B cell (primary cell): ENCODE measurements at regions not wholly inside any gene's neighbourhood (a gene's known extent, or its start where the extent isn't known, plus 50 kb on each side); places are given as distances from the start of the nearest gene placed in this dataset.

ENCODE experiments used
- ATAC-seq: fragments of 200-7000 bp; cut with Tn5 transposase; one replicate; pipeline ENCODE4 v1.10.0; 2021; ENCODE audit warnings: low read depth, mild to moderate bottlenecking, moderate number of reproducible peaks, moderate library complexity
- CTCF ChIA-PET: fragments of 350-600 bp; sonication (Branson Sonifier 250); formaldehyde crosslinking; loops from one replicate; lab custom pipeline; 2021; ENCODE audit warnings: antibody characterized with exemption, inconsistent platforms; lab: Charles Lee
- POLR2A ChIA-PET: fragments of 350-600 bp; sonication (Branson Sonifier 250); formaldehyde crosslinking; loops from one replicate; lab custom pipeline; 2021; ENCODE audit warnings: antibody characterized with exemption; lab: Charles Lee
- DNase-seq: peaks from one replicate; pipeline ENCODE4 v3.0.0; 2013
- H2AFZ ChIP-seq: 2 replicates; pipeline ENCODE4 v1.6.1; 2012; ENCODE audit warnings: mild to moderate bottlenecking, low read depth, low read length; ENCODE audit not compliant: insufficient read depth, poor library complexity, severe bottlenecking
- H3K27ac ChIP-seq, 2 donors: 1 replicate in 1 of 2; 2 replicates in 1 of 2; pipeline ENCODE4 v1.5.1; 2012 to 2013; ENCODE audit warnings: low read length in 2 of 2, mild to moderate bottlenecking in 2 of 2, moderate library complexity in 1 of 2
- H3K27me3 ChIP-seq, 4 experiments: fragments of 200-600 bp in 1 of 4; sonication (generic) in 1 of 4; replicated peaks in 1 of 4; 1 replicate in 2 of 4; 2 replicates in 2 of 4; pipeline versions ENCODE4 v1.6.1 to v1.7.0; 2013 to 2016; ENCODE audit warnings: low read length in 3 of 4, mild to moderate bottlenecking in 2 of 4, mixed read lengths in 1 of 4, moderate library complexity in 1 of 4; ENCODE audit not compliant: insufficient read depth in 4 of 4, control insufficient read depth in 3 of 4; ENCODE audit errors: control extremely low read depth in 1 of 4
- H3K36me3 ChIP-seq, 2 experiments: replicated peaks in 1 of 2; 1 replicate in 1 of 2; 2 replicates in 1 of 2; pipeline versions ENCODE4 v1.6.1 to v1.7.1; 2013; ENCODE audit warnings: low read length in 1 of 2; ENCODE audit not compliant: insufficient read depth in 2 of 2, control insufficient read depth in 1 of 2; ENCODE audit errors: control extremely low read depth in 1 of 2, extremely low read depth in 1 of 2
- H3K4me1 ChIP-seq, 2 donors: fragments of 200-600 bp in 1 of 2; sonication (generic) in 1 of 2; 1 replicate in 1 of 2; 2 replicates in 1 of 2; pipeline versions ENCODE4 v1.5.1 to v1.6.1; 2013 to 2017; ENCODE audit warnings: low read length in 2 of 2; ENCODE audit not compliant: control insufficient read depth in 2 of 2, insufficient read depth in 2 of 2
- H3K4me2 ChIP-seq: replicated peaks from 2 replicates; pipeline ENCODE3; 2012; ENCODE audit warnings: mild to moderate bottlenecking, low read depth, low read length; ENCODE audit not compliant: poor library complexity, severe bottlenecking
- H3K4me3 ChIP-seq, 5 experiments: fragments of 200-600 bp in 1 of 5; sonication (generic) in 1 of 5; 1 replicate in 3 of 5; 2 replicates in 2 of 5; pipeline versions ENCODE4 v1.5.1 to v1.7.0; 2011 to 2016; ENCODE audit warnings: low read length in 4 of 5, mild to moderate bottlenecking in 4 of 5, low read depth in 2 of 5, control low read depth in 1 of 5, moderate library complexity in 1 of 5; ENCODE audit not compliant: insufficient read depth in 1 of 5; ENCODE audit errors: control extremely low read depth in 1 of 5, extremely low read depth in 1 of 5
- H3K79me2 ChIP-seq: fragments of 200-600 bp; sonication (generic); one replicate; pipeline ENCODE4 v1.6.0; 2016; ENCODE audit warnings: low read length; ENCODE audit not compliant: control insufficient read depth, insufficient read depth
- H3K9ac ChIP-seq: fragments of 200-600 bp; sonication (generic); 2 replicates; pipeline ENCODE4 v1.6.1; 2017; ENCODE audit warnings: mild to moderate bottlenecking, low read length, moderate library complexity
- H3K9me3 ChIP-seq, 3 donors: one replicate each; pipeline versions ENCODE4 v1.6.1 to v1.7.1; 2013; ENCODE audit warnings: low read length in 2 of 3; ENCODE audit not compliant: control insufficient read depth in 2 of 3, insufficient read depth in 1 of 3; ENCODE audit errors: control extremely low read depth in 1 of 3
- H4K20me1 ChIP-seq: 2 replicates; pipeline ENCODE4 v1.6.0; 2012; ENCODE audit warnings: mild to moderate bottlenecking, low read length; ENCODE audit not compliant: insufficient read depth, control insufficient read depth, poor library complexity, severe bottlenecking
- H3K27ac Mint-ChIP-seq: one replicate; pipeline ENCODE4 v1.8.0; 2021; ENCODE audit warnings: mixed read lengths
- H3K27me3 Mint-ChIP-seq: one replicate; pipeline ENCODE4 v1.8.0; 2021; ENCODE audit warnings: mixed read lengths
- H3K4me1 Mint-ChIP-seq: one replicate; pipeline ENCODE4 v1.8.0; 2021; ENCODE audit warnings: mixed read lengths
- H3K4me3 Mint-ChIP-seq: one replicate; pipeline ENCODE4 v1.8.0; 2021; ENCODE audit warnings: mixed read lengths
- H3K9me3 Mint-ChIP-seq: one replicate; pipeline ENCODE4 v1.8.0; 2022; ENCODE audit warnings: mixed read lengths; ENCODE audit not compliant: insufficient read depth
- CTCF ChIP-seq: fragments of 200-600 bp; IDR thresholded peaks from one replicate; pipeline ENCODE4 v1.8.0; 2022; ENCODE audit warnings: antibody characterized with exemption, mild to moderate bottlenecking
- EZH2 ChIP-seq: IDR thresholded peaks from 2 replicates; pipeline ENCODE4 v1.6.1; 2012; ENCODE audit warnings: borderline replicate concordance, low read depth, mild to moderate bottlenecking, moderate library complexity, low read length; ENCODE audit not compliant: insufficient read depth, poor library complexity, severe bottlenecking
- WGBS: methylation state at CpG from one replicate; pipeline ENCODE4 v1.1.5; 2013; ENCODE audit warnings: missing lambda C conversion rate; ENCODE audit not compliant: insufficient coverage; 5-methylcytosine and 5-hydroxymethylcytosine counted together
- intact Hi-C: fragments of 100-400 bp; cut with micrococcal nuclease; formaldehyde crosslinking; loops from one replicate; pipeline ENCODE4 v1.10.0; 2022

DNA sequence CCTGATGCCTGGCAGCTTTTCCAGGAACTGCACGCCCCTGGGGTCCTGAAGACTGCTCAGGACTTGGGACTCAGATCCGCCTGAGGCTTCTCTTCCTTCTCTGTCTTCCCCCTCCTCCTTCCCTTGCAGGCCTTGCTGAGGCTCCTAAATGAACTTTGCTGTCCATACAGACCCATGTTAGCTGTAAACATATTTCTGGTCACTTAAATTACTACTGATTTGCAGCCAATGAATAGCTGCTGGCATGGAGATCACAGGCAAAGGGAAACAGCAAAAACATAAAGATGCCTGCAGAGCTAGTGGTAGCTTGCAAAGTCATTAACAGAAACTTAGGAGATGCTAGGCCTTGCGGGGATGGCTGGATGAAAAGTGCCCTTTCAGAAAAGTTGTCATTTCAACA is 261.9 kb downstream of the GADD45G start:
- H3K4me1 Mint-ChIP-seq: no peaks in the 10 kb centered on the region
- no peaks in the 10 kb centered on the region for H3K9me3 Mint-ChIP-seq
- DNase-seq (no peak), ATAC-seq (no peak)
- H3K36me3 ChIP-seq: no peaks in the 10 kb centered on the region
- H3K4me3 ChIP-seq: no peak overlapping the region
- no peaks in the 10 kb centered on the region for H3K9me3 ChIP-seq
- H3K9ac ChIP-seq: no peak overlapping the region
- H3K4me2 ChIP-seq: no peak overlapping the region
- H3K27ac Mint-ChIP-seq: no peak overlapping the region
- H3K4me1 ChIP-seq: no peaks in the 10 kb centered on the region
- H3K4me3 Mint-ChIP-seq: no peak overlapping the region
- WGBS: 100% methylated on average over 2 of the region's 3 CpGs
- no peak for TF ChIP-seq CTCF
- no peak for TF ChIP-seq EZH2
- H3K27me3 ChIP-seq: no peaks in the 10 kb centered on the region
- H4K20me1 ChIP-seq: no peaks in the 10 kb centered on the region
- H3K27me3 Mint-ChIP-seq: peaks cover 3% of the 10 kb centered on the region
- no peak overlapping the region for H2AFZ ChIP-seq
- CTCF ChIA-PET: no interaction called here
- intact Hi-C loops: no loop called here
- H3K79me2 ChIP-seq: no peaks in the 10 kb centered on the region
- no peak overlapping the region for H3K27ac ChIP-seq
- POLR2A ChIA-PET: no interaction called here

- Mint-ChIP-seq H3K27me3 (peaks cover 3% of the 10 kb centered on the region), H3K4me1 (no peaks in the 10 kb centered on the region), H3K9me3 (no peaks in the 10 kb centered on the region), H3K27ac (no peak overlapping the region), H3K4me3 (no peak overlapping the region)
- H2AFZ ChIP-seq: no peak overlapping the region
- H3K36me3 ChIP-seq: no peaks in the 10 kb centered on the region
- H4K20me1 ChIP-seq: no peaks in the 10 kb centered on the region
- TF ChIP-seq EZH2 (no peak), CTCF (no peak)
- DNase-seq: no peak
- H3K4me1 ChIP-seq: no peaks in the 10 kb centered on the region
- ChIA-PET CTCF (interaction anchor here (0.9 kb wide), 1 partner anchor 8 kb away, joined by 3 read pairs; no protein-coding TSS in a partner anchor), POLR2A (no interaction called here)
- WGBS: 95% methylated on average over 4 of the region's 4 CpGs
- H3K9me3 ChIP-seq: no peaks in the 10 kb centered on the region
- H3K9ac ChIP-seq: no peak overlapping the region
- H3K27me3 ChIP-seq: no peaks in the 10 kb centered on the region
- no peaks in the 10 kb centered on the region for H3K79me2 ChIP-seq
- no peak overlapping the region for H3K4me2 ChIP-seq
- no peak overlapping the region for H3K4me3 ChIP-seq
- intact Hi-C loops: no loop called here
- ATAC-seq: no peak
- no peak overlapping the region for H3K27ac ChIP-seq
These were observed 263.3 kb downstream of the GADD45G start for GRCh38 chr9:89868100-89868499.
